ENCODE measurements at regions not wholly inside any gene's neighbourhood (a gene's known extent, or its start where the extent isn't known, plus 50 kb on each side); places are given as distances from the start of the nearest gene placed in this dataset.
"Not testable (repeated sequence)": the region's sequence is repeated elsewhere in the genome, so short reads cannot be mapped to it uniquely, and the experiment has no call there.

DNA sequence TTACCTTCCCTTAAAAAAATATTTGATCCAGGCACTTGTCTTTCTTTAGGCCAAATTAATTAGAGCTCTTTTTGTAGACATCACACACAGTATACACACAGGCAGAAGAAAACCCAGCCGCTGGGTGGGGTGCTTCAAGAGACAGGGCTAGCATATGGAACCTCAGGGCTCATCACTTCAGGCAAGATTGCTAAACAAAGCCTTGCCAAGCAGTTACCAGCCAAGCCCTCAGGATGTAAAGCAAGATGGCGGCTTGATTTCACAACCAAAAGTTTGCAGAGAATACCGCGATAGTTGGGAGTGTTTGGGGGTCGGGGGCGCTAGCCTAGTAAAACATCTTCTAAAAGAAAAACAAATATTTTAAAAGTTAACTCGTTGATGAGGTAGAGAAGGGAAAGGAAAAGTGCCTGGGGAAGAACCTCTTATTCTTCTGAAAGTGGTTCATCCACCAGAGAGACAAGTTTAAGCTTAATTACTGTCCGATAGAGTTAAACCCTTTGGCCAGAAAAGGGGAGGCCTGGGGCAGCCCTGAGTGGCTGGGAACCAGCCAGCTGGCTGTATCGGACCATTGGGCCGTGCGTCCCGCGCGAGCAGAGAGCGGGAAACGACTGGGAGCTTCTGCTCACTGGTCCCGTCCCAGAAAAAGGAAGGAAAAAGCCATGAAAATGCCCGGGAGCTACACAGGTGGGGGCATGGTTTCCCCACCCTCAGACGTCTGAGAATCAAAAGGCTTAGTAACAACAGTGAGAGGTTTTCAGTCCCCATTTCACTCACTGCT lies 254.9 kb upstream of the PCDH20 start:
- DNase-seq: no peak

DNA sequence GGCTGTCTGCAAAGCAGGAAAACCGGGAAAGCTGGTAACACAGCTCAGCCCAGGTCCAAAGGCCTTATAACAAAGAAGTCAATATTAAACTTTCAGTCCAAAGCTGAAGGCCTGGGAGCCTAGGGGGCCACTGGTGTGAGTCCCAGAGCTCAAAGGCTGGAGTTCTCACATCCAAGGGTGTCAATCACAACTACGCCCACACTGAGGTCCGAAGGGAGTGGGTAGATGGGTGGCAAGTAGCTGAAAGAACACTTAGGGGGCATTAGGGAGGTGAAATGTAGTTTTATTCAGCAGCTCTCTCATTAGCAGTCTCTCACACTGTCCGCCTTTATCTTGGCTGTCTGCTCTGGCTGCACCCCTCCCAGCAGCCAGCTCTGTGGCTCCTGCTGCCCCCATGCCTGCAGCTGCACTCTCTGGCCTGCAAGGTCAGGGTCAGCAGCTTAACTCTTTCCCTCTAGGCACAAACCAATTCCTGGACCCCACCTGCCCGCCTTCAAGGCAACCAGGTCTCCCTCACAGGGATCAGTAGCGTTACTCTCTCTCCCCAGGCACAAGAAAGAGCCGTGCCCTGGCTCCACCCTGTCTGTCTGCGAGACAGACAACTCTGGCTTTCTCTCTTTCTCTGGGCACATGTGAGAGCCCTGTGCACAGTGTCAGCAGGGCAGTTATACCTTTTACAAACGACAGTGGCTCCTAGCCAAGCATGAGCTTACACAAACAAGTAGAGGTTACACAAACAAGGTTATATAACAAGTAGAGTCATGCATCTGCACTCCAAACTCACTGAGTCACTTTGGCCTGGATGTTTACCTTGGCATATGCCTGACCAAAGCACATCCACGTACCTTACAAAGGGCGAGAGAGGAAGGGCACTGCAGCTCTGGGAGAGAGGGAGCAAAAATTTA lies 249.4 kb upstream of the PCDH20 start:
- DNase-seq: no peak

GRCh38 chr13:61654481-61654880 lies 238.8 kb upstream of the PCDH20 start:
- DNase-seq: peak in 2 of 56 donors; percentile 3 to 9

DNA sequence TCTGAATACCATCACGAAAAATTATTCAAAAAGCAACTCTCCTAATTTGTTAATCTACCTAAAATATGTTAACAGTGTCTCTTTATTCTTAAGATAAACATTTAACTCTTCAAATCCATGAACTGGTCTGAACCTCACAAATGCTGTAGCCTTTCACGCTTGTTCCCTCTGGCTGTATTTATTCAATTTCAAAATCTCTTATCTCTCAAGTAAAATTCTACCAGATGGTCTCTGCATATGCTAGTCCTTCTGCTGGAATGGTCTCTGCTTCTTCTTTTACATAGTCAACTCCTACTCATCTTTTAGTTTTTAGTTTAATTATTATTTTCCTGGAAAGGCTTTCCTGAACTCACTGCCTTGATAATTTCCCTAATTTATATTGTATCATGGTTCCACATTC lies 232.9 kb upstream of the PCDH20 start:
- peak in 1 of 56 donors; percentile 6 for DNase-seq

- no peak for DNase-seq
Measured at GRCh38 chr13:61612192-61612591, 196.5 kb upstream of the PCDH20 start.

GRCh38 chr13:61608138-61608537 lies 192.5 kb upstream of the PCDH20 start:
- no peak for DNase-seq

DNA sequence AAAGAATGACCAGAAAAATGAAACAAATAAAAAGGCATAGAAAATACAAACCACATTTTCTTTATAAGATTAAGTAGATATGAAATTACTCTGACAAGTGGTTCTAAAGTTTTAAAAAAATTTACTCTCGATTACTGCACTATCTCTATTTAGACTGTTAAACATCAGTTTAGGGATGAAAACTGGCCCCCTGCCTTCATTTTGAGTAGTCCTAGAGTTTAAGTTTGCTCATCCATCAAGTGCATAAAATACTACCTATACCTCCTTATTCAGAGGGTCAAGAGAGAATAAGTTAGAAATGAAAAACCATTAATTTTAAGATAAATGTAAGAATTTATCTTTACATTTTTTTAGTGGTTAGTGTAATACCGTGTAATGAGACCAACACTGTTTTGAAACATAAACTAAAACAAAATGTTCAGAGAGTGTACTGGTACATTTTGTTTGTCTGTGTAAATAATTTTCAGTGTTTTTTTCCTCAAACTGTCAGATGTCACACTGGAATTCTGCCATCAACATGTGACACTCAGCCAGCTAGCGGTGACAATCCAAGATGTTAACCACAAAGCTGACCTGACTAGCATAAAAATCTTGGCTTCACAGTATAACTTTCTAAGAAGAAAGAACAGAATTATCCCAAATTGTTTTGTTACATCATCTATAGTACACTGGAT lies 184.8 kb upstream of the PCDH20 start:
- peak in 15 of 56 donors; percentile 0 to 47 (median 3) for DNase-seq

DNA sequence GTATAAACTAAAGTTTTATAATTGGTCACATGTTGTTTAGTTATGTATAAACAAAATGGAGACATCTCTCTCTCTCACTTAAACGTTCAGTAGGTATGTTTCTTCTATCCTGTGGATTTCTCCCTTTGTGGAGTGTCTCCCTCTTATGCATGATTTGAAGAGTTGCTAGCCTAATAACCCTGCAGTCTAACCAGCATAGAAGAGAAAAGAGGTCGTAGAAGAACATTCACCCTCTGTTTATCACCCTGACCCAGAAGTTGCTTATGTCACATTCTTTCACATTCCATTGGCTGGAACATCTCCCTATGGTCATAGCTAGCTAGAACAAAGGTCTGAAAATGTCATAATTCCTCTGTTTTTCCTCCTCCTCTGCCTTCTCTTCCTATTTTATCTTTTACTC lies 176.8 kb upstream of the PCDH20 start:
- no peak for DNase-seq

DNA sequence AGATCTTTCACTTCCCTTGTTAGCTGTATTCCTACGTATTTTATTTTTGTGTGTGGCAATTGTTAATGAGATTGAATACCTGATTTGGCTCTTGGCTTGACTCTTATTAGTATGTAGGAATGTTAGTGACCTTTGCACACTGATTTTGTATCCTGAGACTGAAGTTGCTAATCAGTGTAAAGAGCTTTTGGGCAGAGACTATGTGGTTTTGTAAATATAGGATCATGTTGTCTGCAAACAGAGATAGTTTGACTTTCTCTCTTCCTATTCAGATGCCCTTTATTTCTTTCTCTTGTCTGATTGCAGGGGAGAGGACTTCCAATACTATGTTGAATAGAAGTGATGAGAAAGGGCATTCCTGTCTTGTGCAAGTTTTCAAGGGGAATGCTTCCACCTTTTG lies 160.3 kb upstream of the PCDH20 start:
- DNase-seq: no peak

DNA sequence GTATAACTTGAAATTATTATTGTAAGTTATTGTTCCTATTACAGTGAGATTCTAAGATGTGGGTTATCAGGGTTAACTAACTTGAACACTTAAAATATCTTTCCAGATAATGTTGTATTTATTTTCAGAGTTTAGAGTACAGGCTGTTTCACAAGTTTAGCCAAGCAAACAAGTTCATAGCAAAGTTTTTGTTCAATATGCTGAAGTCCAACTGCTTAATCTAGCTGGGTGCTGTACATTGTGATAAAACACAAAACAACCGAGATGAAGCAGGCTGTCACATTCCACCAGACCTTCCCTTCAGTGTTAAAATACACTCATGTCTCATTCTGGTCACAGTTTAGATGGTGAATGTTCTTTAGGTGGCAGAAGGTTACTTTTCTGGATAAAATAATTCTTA lies 148.0 kb upstream of the PCDH20 start:
- DNase-seq: no peak

DNA sequence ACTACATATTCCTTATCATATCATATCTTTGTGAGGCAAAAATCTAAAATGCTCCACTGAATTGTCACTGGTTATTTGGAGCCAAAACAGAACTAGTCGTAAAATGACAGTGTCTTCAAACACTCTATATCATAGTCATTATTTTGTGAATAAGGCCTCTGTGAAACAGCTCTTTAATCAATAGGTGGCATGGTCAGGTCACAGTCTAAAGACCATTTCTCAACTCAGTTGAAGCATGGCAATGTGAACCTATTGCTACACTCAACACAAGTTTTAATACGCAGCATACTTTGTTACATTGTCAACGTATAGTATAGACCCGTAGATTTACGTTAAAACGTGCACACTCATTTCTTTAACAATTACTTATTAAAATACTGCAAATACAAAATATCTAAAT lies 131.3 kb upstream of the PCDH20 start:
- DNase-seq: no peak

GRCh38 chr13:61546413-61546812 lies 130.8 kb upstream of the PCDH20 start:
- DNase-seq: no peak

GRCh38 chr13:61536433-61536832 lies 120.8 kb upstream of the PCDH20 start:
- no peak for DNase-seq

DNA sequence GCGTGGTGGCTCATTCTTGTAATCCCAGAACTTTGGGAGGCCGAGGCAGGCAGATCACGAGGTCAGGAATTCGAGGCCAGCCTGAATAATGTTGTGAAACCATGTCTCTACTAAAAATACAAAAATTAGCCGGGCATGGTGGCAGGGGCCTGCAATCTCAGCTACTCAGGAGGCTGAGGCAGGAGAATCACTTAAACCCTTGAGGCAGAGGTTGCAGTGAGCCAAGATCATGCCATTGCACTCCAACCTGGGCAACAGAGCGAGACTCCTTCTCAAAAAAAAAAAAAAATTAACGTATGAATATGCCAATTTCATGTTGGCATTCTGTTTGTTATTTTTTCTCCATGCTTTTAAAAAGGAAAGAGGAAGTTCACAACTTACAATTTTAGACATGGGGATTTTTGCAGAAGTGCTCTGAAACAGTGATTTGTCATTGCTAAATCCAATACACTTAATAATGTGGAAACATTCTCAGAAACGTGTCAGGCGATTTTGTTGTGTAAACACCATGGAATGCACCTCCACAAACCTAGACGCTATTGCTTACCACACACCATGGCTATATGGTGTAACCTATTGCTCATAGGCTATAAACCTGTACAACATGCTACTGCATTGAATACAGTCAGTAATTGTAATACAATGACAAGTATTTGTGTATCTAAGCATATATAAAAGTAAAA lies 115.9 kb upstream of the PCDH20 start:
- no peak for DNase-seq

- not testable (repeated sequence) for DNase-seq
Measured at GRCh38 chr13:61519214-61519613, 103.6 kb upstream of the PCDH20 start.

DNA sequence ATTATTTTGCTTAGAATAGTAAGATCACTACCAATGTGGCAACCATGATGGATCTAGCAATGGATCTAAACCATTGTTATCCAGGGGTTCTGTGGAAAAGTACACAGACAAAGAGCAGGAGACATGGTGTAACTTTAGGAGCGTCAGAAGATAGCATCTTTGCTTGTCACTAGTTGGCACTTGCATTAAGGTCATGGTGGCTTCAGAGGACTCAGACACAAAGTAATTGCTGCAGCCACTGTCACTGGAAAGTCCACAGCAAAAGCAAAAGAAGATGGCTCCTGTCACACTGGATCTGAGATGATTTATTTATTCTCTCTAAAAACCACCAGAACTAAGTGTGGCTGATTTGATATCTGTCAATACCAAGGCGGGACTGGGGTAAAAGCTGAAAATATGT lies 93.3 kb upstream of the PCDH20 start:
- no peak for DNase-seq

- no peak for DNase-seq
Measured at GRCh38 chr13:61500176-61500575, 84.5 kb upstream of the PCDH20 start.

- no peak for DNase-seq
Measured at GRCh38 chr13:61495648-61496047, 80.0 kb upstream of the PCDH20 start.

DNA sequence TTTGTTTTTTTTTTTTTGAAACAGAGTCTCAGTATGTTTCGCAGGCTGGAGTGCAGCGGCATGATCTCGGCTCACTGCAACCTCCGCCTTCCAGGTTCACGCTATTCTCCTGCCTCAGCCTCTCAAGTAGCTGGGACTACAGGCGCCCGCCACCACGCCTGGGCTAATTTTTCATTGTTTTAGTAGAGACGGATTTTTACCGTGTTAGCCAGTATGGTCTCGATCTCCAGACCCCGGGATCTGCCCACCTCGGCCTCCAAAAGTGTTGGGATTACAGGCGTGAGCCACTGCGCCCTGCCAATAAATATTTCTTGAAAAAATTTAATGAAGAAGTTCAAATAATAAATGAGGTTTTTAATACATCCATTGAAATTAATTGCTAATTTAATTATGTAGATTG lies 77.9 kb upstream of the PCDH20 start:
- not testable (repeated sequence) for DNase-seq

- no peak for DNase-seq
Measured at GRCh38 chr13:61486496-61486895, 70.8 kb upstream of the PCDH20 start.

DNA sequence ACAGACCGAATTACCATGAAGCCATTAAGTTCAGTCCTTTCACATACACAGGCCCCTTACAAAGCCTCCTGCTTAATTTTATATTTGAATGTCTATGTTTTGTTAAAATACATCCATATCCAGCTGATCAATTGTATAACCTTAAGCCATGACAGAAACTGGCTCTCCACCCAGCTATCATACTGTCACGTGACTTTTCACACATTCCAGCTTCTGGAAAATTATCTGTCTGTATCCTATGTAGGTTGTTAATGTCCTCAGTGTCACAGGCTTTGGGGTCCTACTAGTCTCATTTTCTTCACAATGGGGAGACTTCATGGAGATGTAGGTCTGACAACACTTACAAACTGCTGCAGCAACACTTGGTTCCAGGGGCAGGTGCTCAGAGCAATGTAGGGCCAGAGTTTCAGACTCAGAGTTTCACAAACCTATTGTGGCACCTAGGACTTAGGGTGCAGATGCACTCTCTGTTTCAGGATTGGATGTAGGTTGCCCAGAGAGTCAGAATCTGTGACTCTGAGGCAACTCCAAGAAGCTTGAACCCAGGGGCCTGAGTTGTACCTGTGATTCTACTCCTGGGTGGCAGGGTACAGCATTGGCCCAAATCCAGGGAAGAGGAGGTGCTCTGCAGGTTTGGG lies 69.6 kb upstream of the PCDH20 start:
- no peak for DNase-seq

Data from amygdala (tissue), 56 donors.